ENCODE measurements at regions not wholly inside any gene's neighbourhood (a gene's known extent, or its start where the extent isn't known, plus 50 kb on each side); places are given as distances from the start of the nearest gene placed in this dataset.
A peak's percentile ranks its signal among the peaks of the same experiment; 100 is the strongest.
"Not testable (repeated sequence)": the region's sequence is repeated elsewhere in the genome, so short reads cannot be mapped to it uniquely, and the experiment has no call there.

- not testable (repeated sequence) for H3K36me3 ChIP-seq, H3K27me3 ChIP-seq, H3K4me3 ChIP-seq, H3K9me3 ChIP-seq, DNase-seq
These were observed 237.6 kb downstream of the FBXO8 start for GRCh38 chr4:174045829-174046228.

DNA sequence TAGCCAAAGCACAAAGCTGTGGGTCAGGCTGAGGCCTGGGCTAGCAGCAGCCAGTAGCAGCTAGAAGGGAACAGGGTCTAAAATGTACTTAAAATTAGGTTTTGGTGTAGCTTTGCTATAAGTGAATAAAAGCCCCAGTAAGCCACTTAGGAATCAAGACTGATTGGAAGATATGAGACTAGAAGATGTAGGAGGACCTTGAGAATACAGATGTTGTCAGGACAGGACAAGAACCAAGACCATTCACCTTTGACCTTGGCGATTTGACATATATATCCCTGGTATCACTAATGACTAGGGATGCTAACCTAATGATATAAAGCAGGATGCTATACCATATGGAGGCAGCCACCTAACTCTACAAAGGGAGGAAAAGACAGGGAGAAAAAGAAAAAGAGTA lies 238.1 kb downstream of the FBXO8 start:
- no peak for DNase-seq
- H3K27me3 ChIP-seq: no peaks in the 10 kb centered on the region

DNA sequence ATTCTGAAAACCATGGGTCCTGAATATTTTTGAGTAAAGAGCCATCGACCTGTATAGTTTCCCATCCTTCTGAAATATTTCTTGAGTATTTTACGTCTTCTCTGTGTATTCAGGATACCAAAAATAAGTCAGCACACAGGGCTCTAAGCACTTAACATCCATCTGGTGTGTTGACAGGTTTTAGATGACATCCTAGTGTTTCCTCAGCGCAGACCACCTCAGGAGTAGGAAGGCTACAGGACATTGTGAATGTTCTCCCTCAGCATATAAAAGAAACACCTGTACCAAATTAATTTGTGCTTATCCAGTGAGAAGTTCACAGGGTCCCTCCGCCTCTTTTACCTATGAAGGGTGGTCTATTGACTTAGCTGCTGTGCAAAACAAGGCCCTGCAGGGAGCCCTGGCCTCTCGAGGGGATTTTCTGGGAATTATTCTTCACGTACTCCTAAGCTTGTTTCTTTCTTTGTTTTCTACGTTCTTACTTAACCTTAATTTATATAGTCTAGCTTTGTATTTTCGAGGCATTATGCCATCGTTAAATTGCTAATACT lies 241.8 kb downstream of the FBXO8 start:
- no peaks in the 10 kb centered on the region for H3K27me3 ChIP-seq
- no peaks in the 10 kb centered on the region for H3K9me3 ChIP-seq
- no peak for DNase-seq
- no peaks in the 10 kb centered on the region for H3K36me3 ChIP-seq
- no peak overlapping the region for H3K4me3 ChIP-seq

More for the DNA sequence above, 238.1 kb downstream of the FBXO8 start:
- no peaks in the 10 kb centered on the region for H3K36me3 ChIP-seq
- H3K9me3 ChIP-seq: no peaks in the 10 kb centered on the region
- no peak overlapping the region for H3K4me3 ChIP-seq

DNA sequence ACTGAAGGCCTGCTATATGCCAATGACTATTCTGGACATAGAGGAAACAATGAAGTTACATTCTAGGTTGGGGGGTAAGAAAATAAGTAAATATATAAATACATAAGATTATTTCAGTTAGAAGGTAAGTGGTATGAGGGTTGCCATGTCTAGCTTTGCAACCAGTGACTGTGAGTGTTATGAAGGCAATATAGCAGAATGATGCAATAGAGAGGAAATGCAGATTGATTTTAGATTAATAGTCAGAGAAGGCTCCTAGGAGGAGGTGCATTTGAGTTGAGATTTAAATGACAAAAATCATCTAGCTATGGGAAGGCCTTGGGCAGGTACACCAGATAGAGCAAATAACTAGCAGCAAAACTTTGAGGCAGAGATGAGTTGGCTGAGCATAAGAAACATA lies 243.2 kb downstream of the FBXO8 start:
- no peak for DNase-seq

DNA sequence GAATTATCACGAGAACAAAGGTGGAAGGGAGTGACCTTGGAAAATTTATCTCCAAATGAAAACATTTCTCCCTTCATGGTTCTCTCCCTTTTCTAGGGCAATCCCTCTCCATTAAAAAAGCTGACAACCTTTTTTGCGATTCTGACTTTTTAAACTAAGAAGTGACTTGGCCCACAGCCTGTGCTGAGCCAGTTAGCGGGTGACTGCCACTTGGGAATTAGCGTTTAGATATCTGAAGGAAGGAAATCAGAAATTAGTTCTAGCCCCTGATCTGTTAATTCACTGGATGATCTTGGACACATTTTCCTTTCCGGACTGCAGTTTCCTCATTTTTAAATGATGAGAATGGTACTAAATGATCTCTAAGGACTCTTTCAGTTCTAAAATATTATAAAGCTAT lies 245.0 kb downstream of the FBXO8 start:
- DNase-seq: no peak
- Histone ChIP-seq H3K9me3 (no peaks in the 10 kb centered on the region), H3K4me3 (no peak overlapping the region), H3K36me3 (no peaks in the 10 kb centered on the region), H3K27me3 (no peaks in the 10 kb centered on the region)

More for the DNA sequence above, 243.2 kb downstream of the FBXO8 start:
- no peaks in the 10 kb centered on the region for H3K9me3 ChIP-seq
- H3K27me3 ChIP-seq: no peaks in the 10 kb centered on the region
- no peaks in the 10 kb centered on the region for H3K36me3 ChIP-seq
- no peak overlapping the region for H3K4me3 ChIP-seq

DNA sequence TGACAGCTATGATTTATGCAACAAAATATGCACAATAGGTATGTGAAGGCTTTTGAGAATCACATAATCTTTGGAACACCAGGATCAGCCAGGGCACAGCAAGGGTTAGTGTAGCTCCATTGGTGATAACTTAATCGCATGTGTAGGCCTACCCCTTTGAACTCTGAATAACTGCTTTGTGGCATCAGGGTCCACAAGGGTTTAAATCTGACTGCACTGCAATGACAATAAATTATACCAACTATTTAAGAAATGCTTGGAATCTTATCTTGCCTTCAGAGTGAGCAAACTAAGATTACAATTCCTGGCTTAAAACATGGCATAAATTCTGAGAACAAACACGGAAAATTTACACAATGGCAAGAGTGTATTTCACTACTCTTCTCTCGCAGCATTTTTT lies 245.8 kb downstream of the FBXO8 start:
- Histone ChIP-seq H3K36me3 (no peaks in the 10 kb centered on the region), H3K27me3 (no peaks in the 10 kb centered on the region), H3K4me3 (no peak overlapping the region), H3K9me3 (no peaks in the 10 kb centered on the region)
- no peak for DNase-seq

DNA sequence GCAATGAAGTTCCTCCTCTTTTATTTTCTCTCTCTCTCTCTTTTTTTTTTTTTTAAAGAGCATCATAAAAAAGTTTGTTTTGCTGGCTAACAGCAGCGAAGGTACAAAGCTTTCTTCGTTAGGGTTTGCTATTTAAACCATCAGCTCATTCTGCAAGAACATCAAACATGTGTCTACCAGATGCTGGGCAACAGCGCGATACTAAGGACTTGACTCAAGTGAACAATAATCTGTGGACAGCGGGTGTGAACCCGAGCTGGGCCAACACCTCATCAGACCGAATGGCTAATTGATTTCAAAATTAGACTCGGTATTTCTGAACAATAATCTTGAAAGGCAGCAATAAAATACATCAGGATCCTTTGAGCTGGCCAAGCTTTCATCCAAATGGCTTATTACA lies 246.4 kb downstream of the FBXO8 start:
- no peak for DNase-seq
- H3K27me3 ChIP-seq: no peaks in the 10 kb centered on the region
- H3K36me3 ChIP-seq: no peaks in the 10 kb centered on the region
- H3K4me3 ChIP-seq: no peak overlapping the region
- no peaks in the 10 kb centered on the region for H3K9me3 ChIP-seq

GRCh38 chr4:174036576-174036975 lies 246.9 kb downstream of the FBXO8 start:
- Histone ChIP-seq H3K4me3 (no peak overlapping the region), H3K27me3 (no peaks in the 10 kb centered on the region), H3K9me3 (no peaks in the 10 kb centered on the region), H3K36me3 (no peaks in the 10 kb centered on the region)
- DNase-seq: no peak

DNA sequence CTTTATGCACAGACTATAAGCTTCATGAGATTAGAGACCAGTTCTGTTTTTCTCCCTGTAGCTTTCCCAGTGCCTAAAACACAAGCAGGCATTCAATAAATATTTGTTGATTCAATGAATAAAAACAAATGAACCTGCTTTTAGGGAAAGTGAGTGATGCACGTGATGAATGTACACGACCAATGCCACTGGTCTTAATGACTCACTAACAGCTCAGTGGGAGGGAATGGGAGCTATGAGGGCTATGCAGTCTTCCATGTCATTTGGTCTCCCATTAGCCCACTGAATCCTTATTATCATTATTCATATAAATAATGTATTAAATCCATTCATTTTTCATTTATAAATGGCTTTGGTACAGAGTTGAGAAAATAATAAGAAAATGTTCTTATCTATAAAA lies 247.4 kb downstream of the FBXO8 start:
- H3K27me3 ChIP-seq: no peaks in the 10 kb centered on the region
- DNase-seq: peak; percentile 14
- no peak overlapping the region for H3K4me3 ChIP-seq
- H3K9me3 ChIP-seq: no peaks in the 10 kb centered on the region
- H3K36me3 ChIP-seq: no peaks in the 10 kb centered on the region

DNA sequence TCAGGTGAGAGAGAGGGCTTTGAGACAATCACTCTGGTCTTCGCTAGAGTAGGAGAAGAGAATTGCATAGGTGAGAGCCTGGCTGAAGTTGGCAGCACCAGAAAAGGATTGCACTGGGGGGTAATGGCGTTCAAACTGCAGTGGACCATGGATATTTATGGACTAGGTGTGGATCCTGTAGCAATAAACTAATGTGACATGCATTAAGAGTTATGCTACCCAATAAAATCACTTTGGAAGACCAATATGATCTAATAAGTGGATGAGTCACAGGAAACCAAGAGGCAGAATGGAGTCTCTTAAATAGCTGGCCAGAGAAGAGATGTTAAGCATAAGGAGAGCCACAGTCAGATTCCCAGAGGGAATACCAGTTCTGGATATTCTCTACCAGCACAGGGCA lies 259.8 kb downstream of the FBXO8 start:
- no peaks in the 10 kb centered on the region for H3K36me3 ChIP-seq
- H3K9me3 ChIP-seq: no peaks in the 10 kb centered on the region
- no peak overlapping the region for H3K4me3 ChIP-seq
- DNase-seq: no peak
- no peaks in the 10 kb centered on the region for H3K27me3 ChIP-seq

GRCh38 chr4:174018236-174018635 lies 265.2 kb downstream of the FBXO8 start:
- no peaks in the 10 kb centered on the region for H3K27me3 ChIP-seq
- H3K4me3 ChIP-seq: no peak overlapping the region
- no peaks in the 10 kb centered on the region for H3K36me3 ChIP-seq
- H3K9me3 ChIP-seq: no peaks in the 10 kb centered on the region
- no peak for DNase-seq

- H3K27me3 ChIP-seq: no peaks in the 10 kb centered on the region
- DNase-seq: no peak
- no peaks in the 10 kb centered on the region for H3K9me3 ChIP-seq
- H3K4me3 ChIP-seq: no peak overlapping the region
- no peaks in the 10 kb centered on the region for H3K36me3 ChIP-seq
These were observed 267.2 kb downstream of the FBXO8 start for GRCh38 chr4:174016251-174016650.

DNA sequence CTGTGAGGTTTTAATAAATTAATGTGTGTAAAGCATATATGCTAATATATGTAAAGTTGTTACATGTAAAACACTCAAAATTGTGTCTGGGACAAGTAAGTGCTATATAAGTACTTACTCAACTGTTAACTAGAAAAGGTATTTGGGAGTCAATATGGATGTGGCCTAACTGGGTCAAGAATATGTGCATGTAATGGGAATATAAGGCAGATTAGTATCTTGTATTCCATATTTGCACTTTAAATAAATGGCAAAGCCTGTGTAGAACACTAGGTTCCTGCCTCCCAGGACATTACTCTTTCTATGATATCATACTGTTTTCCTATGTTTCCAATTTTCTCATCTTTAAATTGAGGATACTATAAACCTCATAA lies 270.6 kb downstream of the FBXO8 start:
- Histone ChIP-seq H3K36me3 (no peaks in the 10 kb centered on the region), H3K4me3 (no peak overlapping the region), H3K27me3 (no peaks in the 10 kb centered on the region), H3K9me3 (no peaks in the 10 kb centered on the region)
- DNase-seq: no peak

DNA sequence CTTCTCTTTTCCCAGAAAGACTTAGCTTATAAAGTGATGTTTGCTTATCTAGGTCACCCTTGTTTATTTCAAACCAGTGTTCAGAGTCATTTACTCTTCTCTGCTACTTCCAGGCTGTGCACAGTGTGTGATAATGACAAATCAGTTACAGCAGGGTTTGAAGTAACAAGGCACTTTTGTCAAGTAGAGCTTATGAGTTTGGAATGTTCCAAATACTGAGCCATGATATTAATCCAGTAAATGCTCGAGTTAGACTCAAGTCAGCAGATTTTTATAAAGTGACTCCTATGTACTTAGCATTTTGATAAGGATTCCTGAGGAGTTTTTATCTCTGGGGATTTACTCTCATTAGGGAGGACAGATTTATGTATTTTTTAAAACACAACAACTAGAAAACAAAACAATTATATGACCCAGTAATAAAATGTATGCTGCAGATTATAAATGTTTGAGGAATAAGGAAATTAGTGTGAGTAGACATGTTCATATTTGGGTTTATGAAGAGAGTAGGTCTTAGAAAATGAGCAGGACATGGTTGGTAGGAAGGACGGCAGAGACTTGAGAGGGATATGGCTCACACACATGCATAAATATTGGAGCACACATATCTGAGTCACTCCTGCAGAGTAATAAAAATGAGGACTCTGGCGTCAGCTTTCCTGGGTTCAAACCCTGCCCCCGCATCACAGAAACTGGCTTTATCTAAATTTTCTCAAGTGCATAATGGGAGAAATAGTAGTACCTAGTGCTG lies 271.2 kb downstream of the FBXO8 start:
- no peaks in the 10 kb centered on the region for H3K27me3 ChIP-seq
- H3K9me3 ChIP-seq: no peaks in the 10 kb centered on the region
- no peak overlapping the region for H3K4me3 ChIP-seq
- no peaks in the 10 kb centered on the region for H3K36me3 ChIP-seq
- no peak for DNase-seq

GRCh38 chr4:174010547-174010946 lies 272.9 kb downstream of the FBXO8 start:
- Histone ChIP-seq H3K36me3 (no peaks in the 10 kb centered on the region), H3K4me3 (no peak overlapping the region), H3K27me3 (no peaks in the 10 kb centered on the region), H3K9me3 (no peaks in the 10 kb centered on the region)
- DNase-seq: no peak

GRCh38 chr4:174009686-174010451 lies 273.6 kb downstream of the FBXO8 start:
- Histone ChIP-seq H3K4me3 (no peak overlapping the region), H3K27me3 (no peaks in the 10 kb centered on the region), H3K36me3 (no peaks in the 10 kb centered on the region), H3K9me3 (no peaks in the 10 kb centered on the region)
- no peak for DNase-seq

DNA sequence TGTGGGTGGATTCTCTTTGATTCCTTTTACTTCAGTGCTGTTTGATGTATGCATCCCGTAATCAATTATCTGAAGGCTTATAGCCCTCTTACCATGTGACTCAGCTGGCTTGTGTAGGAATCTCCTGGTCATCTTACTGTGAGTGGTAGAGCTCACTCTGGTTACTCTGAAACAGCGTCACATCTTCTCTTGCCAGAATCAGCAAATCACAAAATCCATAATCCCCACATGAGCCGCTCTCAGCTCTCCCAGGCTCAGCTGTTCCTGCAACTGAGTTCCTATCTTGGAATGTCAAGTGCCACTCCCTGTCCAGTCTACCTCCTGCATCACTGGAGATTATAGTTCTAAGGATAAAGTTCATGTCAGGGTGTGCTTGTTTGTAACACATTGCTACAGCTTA lies 278.0 kb downstream of the FBXO8 start:
- Histone ChIP-seq H3K4me3 (no peak overlapping the region), H3K9me3 (no peaks in the 10 kb centered on the region), H3K36me3 (no peaks in the 10 kb centered on the region), H3K27me3 (no peaks in the 10 kb centered on the region)
- no peak for DNase-seq

All from MG63 (cell line).